Panc1 (cell line): ENCODE measurements at regions not wholly inside any gene's neighbourhood (a gene's known extent, or its start where the extent isn't known, plus 50 kb on each side); places are given as distances from the start of the nearest gene placed in this dataset.

Source experiments
- CTCF ChIP-seq: fragments of 450-650 bp; IDR thresholded peaks from 2 replicates; pipeline ENCODE4 v1.5.1; 2017; ENCODE audit warnings: mild to moderate bottlenecking
- POLR2AphosphoS5 ChIP-seq: IDR thresholded peaks from 2 replicates; pipeline ENCODE4 v1.6.1; 2012; ENCODE audit warnings: mild to moderate bottlenecking, low read depth, low read length, moderate library complexity

GRCh38 chr1:5658340-5659316 lies 333.6 kb downstream of the NPHP4 start:
- TF ChIP-seq POLR2AphosphoS5 (no peak), CTCF (no peak)
